PC-3 (cell line): ENCODE measurements at regions not wholly inside any gene's neighbourhood (a gene's known extent, or its start where the extent isn't known, plus 50 kb on each side); places are given as distances from the start of the nearest gene placed in this dataset.

ENCODE experiments used
- ATAC-seq: fragments of 200-7000 bp; cut with Tn5 transposase; 2 replicates; pipeline ENCODE4 v1.9.1; 2020; ENCODE audit warnings: mild to moderate bottlenecking, moderate library complexity
- BruUV-seq: library from RNA; stranded (reverse); fragments of 400-500 nt; replicated peaks from 2 replicates; lab custom pipeline; 2021; lab: Mats Ljungman, UMichigan
- CTCF ChIA-PET: fragments of 300-600 bp; sonication (Branson Sonifier 250); formaldehyde crosslinking; loops from one replicate; lab custom pipeline; 2022; ENCODE audit warnings: antibody characterized with exemption; lab: Charles Lee
- POLR2A ChIA-PET: fragments of 300-600 bp; sonication (Branson Sonifier 250); formaldehyde crosslinking; loops from one replicate; lab custom pipeline; 2022; ENCODE audit warnings: antibody characterized with exemption; ENCODE audit not compliant: unreplicated experiment; lab: Charles Lee
- DNase-seq: peaks from one replicate; pipeline ENCODE4 v3.0.0-alpha.2; 2015
- H2AFZ ChIP-seq: fragments of 300-600 bp; sonication (generic); 2 replicates; pipeline ENCODE4 v1.6.0; 2016; ENCODE audit warnings: antibody characterized with exemption, low read length
- H3F3A ChIP-seq: fragments of 300-600 bp; sonication (generic); one replicate; pipeline ENCODE4 v1.6.0; 2017; ENCODE audit warnings: antibody characterized with exemption, low read length, control low read depth, mild to moderate bottlenecking; ENCODE audit not compliant: unreplicated experiment
- H3K27ac ChIP-seq: fragments of 300-600 bp; sonication (generic); 2 replicates; pipeline ENCODE4 v1.5.1; 2016; ENCODE audit warnings: mild to moderate bottlenecking, low read length
- H3K27me3 ChIP-seq: fragments of 300-600 bp; sonication (generic); 2 replicates; pipeline ENCODE4 v1.6.1; 2016; ENCODE audit warnings: low read length, mixed read lengths
- H3K36me3 ChIP-seq: fragments of 300-600 bp; sonication (generic); 2 replicates; pipeline ENCODE4 v1.6.1; 2016; ENCODE audit warnings: low read depth, mixed run types, low read length, mixed read lengths
- H3K4me1 ChIP-seq: fragments of 300-600 bp; sonication (generic); 2 replicates; pipeline ENCODE4 v1.5.1; 2016; ENCODE audit warnings: low read length; ENCODE audit not compliant: insufficient read depth
- H3K4me2 ChIP-seq: fragments of 300-600 bp; sonication (generic); 2 replicates; pipeline ENCODE4 v1.6.0; 2016; ENCODE audit warnings: low read length
- H3K4me3 ChIP-seq: fragments of 300-600 bp; sonication (generic); 2 replicates; pipeline ENCODE4 v1.5.1; 2016; ENCODE audit warnings: mild to moderate bottlenecking, low read length, mixed read lengths
- H3K79me2 ChIP-seq: fragments of 300-600 bp; sonication (generic); 2 replicates; pipeline ENCODE4 v1.6.1; 2017; ENCODE audit warnings: low read length, mixed read lengths
- H3K9ac ChIP-seq: fragments of 300-600 bp; sonication (generic); 2 replicates; pipeline ENCODE4 v1.6.0; 2016; ENCODE audit warnings: mild to moderate bottlenecking, low read length
- H3K9me2 ChIP-seq: fragments of 300-600 bp; sonication (generic); replicated peaks from 2 replicates; pipeline ENCODE4 v1.6.1; 2016; ENCODE audit warnings: mixed run types, low read length, mixed read lengths
- H3K9me3 ChIP-seq: fragments of 300-600 bp; sonication (generic); 2 replicates; pipeline ENCODE4 v1.6.1; 2016; ENCODE audit warnings: low read length, mixed read lengths
- H4K20me1 ChIP-seq: fragments of 300-600 bp; sonication (generic); 2 replicates; pipeline ENCODE4 v1.6.1; 2016; ENCODE audit warnings: low read length, mixed read lengths
- EZH2 ChIP-seq: fragments of 300-600 bp; sonication (generic); IDR thresholded peaks from one replicate; pipeline ENCODE4 v1.6.1; 2017; ENCODE audit warnings: antibody characterized with exemption, mild to moderate bottlenecking, low read length; ENCODE audit not compliant: unreplicated experiment
- EZH2phosphoT487 ChIP-seq: fragments of 300-600 bp; sonication (generic); IDR thresholded peaks from 2 replicates; pipeline ENCODE4 v1.6.1; 2018; ENCODE audit warnings: mild to moderate bottlenecking, antibody characterized with exemption, low read length, borderline replicate concordance
- intact Hi-C: fragments of 100-400 bp; cut with micrococcal nuclease; formaldehyde crosslinking; loops from 2 replicates; pipeline ENCODE4 v1.9.0; 2023
- TF ChIP-seq, protein P1 (sequence below): fragments of 300-600 bp; sonication (generic); conservative IDR thresholded peaks from 2 replicates; pipeline ENCODE4 v1.5.1; 2017; ENCODE audit warnings: antibody characterized with exemption, low read depth, mild to moderate bottlenecking, low read length

DNA sequence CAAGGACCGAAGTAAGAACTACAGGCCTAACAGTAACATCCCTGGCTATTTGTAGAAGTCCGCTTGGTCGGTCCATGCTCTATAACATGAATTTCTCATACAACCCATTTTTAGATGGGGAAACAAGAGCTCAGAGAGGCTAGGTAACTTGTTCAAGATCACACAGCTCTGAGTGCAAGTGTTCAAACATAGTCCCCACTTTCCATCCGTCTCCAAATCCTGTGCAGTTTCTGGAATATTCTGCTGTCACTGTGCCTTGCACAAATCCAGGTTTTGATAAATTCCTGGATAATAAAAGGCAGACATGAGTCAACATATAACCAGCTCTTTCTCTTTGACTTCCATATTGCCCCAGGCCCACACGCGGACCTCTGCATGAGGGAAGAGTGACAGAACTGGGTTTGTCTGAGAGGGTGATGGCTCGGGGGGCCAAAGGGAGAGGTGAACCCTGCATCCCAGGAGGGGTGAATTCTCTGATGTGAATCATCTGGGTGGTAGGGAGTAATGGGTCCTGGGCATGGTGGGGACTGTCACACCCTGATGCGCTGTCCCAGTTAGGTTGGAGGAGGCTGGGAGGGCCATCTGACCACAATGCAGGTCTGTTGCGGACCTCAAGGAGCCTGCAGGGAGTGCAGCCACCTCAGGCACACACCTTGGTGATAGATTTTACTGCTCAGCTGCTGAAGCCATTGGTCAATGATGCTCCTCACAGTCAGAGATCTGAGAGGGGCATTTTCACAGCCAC is 162.2 kb downstream of the SMAD6 start:
- Histone ChIP-seq H3K27ac (no peak overlapping the region), H2AFZ (no peak overlapping the region), H3F3A (no peaks in the 10 kb centered on the region), H3K4me1 (peaks cover 18% of the 10 kb centered on the region), H3K27me3 (no peaks in the 10 kb centered on the region), H3K9me3 (no peaks in the 10 kb centered on the region), H3K4me2 (no peak overlapping the region), H3K9ac (no peak overlapping the region), H3K4me3 (no peak overlapping the region), H3K79me2 (no peaks in the 10 kb centered on the region), H3K9me2 (no peaks in the 10 kb centered on the region), H3K36me3 (no peaks in the 10 kb centered on the region), H4K20me1 (no peaks in the 10 kb centered on the region)
- no TSS peak for BruUV-seq
- no peak for ATAC-seq
- no peak for DNase-seq
- CTCF ChIA-PET, result no interaction called here
- POLR2A ChIA-PET, result no interaction called here
- TF ChIP-seq, protein P1, sequence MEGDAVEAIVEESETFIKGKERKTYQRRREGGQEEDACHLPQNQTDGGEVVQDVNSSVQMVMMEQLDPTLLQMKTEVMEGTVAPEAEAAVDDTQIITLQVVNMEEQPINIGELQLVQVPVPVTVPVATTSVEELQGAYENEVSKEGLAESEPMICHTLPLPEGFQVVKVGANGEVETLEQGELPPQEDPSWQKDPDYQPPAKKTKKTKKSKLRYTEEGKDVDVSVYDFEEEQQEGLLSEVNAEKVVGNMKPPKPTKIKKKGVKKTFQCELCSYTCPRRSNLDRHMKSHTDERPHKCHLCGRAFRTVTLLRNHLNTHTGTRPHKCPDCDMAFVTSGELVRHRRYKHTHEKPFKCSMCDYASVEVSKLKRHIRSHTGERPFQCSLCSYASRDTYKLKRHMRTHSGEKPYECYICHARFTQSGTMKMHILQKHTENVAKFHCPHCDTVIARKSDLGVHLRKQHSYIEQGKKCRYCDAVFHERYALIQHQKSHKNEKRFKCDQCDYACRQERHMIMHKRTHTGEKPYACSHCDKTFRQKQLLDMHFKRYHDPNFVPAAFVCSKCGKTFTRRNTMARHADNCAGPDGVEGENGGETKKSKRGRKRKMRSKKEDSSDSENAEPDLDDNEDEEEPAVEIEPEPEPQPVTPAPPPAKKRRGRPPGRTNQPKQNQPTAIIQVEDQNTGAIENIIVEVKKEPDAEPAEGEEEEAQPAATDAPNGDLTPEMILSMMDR, result no peak
- TF ChIP-seq EZH2 (no peak), EZH2phosphoT487 (no peak)
- intact Hi-C loops, result no loop called here

GRCh38 chr15:66864871-66865281 is 162.8 kb downstream of the SMAD6 start:
- intact Hi-C loops, result no loop called here
- BruUV-seq, result no TSS peak
- DNase-seq (no peak), ATAC-seq (no peak)
- Histone ChIP-seq H3K27ac (no peak overlapping the region), H3K4me2 (no peak overlapping the region), H3K9me3 (no peaks in the 10 kb centered on the region), H3K9me2 (no peaks in the 10 kb centered on the region), H3F3A (no peaks in the 10 kb centered on the region), H4K20me1 (no peaks in the 10 kb centered on the region), H3K4me1 (peaks cover 18% of the 10 kb centered on the region), H3K4me3 (no peak overlapping the region), H2AFZ (no peak overlapping the region), H3K36me3 (no peaks in the 10 kb centered on the region), H3K79me2 (no peaks in the 10 kb centered on the region), H3K9ac (no peak overlapping the region), H3K27me3 (no peaks in the 10 kb centered on the region)
- TF ChIP-seq EZH2, result no peak
- CTCF ChIA-PET, result no interaction called here
- POLR2A ChIA-PET, result no interaction called here

GRCh38 chr15:66865622-66866611 is 163.9 kb downstream of the SMAD6 start:
- Histone ChIP-seq H3K4me1 (peaks cover 18% of the 10 kb centered on the region), H3F3A (no peaks in the 10 kb centered on the region), H3K4me2 (no peak overlapping the region), H3K27ac (no peak overlapping the region), H3K79me2 (no peaks in the 10 kb centered on the region), H3K9me2 (no peaks in the 10 kb centered on the region), H3K27me3 (no peaks in the 10 kb centered on the region), H3K4me3 (no peak overlapping the region), H4K20me1 (no peaks in the 10 kb centered on the region), H3K36me3 (no peaks in the 10 kb centered on the region), H3K9ac (no peak overlapping the region), H3K9me3 (no peaks in the 10 kb centered on the region), H2AFZ (no peak overlapping the region)
- CTCF ChIA-PET, result no interaction called here
- DNase-seq (no peak), ATAC-seq (no peak)
- POLR2A ChIA-PET, result no interaction called here
- TF ChIP-seq EZH2 (no peak), EZH2phosphoT487 (no peak)
- TF ChIP-seq, protein P1, result no peak
- intact Hi-C loops, result no loop called here
- no TSS peak for BruUV-seq
